ENCODE measurements at regions not wholly inside any gene's neighbourhood (a gene's known extent, or its start where the extent isn't known, plus 50 kb on each side); places are given as distances from the start of the nearest gene placed in this dataset.

GRCh38 chr1:198377702-198378101, 162.8 kb downstream of the ATP6V1G3 start:
- no peak for TF ChIP-seq CTCF (IDR thresholded peaks at IDR 0.05; ENCODE audit: insufficient read depth, low read length, missing control alignments)
- ChIA-PET CTCF (interaction anchor here (1.3 to 1.5 kb wide), 3 partner anchors 18 to 24 kb away, joined by 3 to 4 read pairs (median 4); no protein-coding TSS in a partner anchor), POLR2A (no interaction called here)
- no peak overlapping the region for H3K4me3 ChIP-seq (ENCODE audit: low read depth, low read length)
- no peak for DNase-seq (ENCODE audit: low read depth, low spot score)

- no peak overlapping the region for H3K4me3 ChIP-seq (ENCODE audit: low read depth, low read length)
- TF ChIP-seq CTCF (IDR thresholded peaks at IDR 0.05; ENCODE audit: insufficient read depth, low read length, missing control alignments): no peak
- POLR2A ChIA-PET: no interaction called here
- CTCF ChIA-PET: no interaction called here
- no peak for DNase-seq (ENCODE audit: low read depth, low spot score)
Observed at GRCh38 chr1:198374288-198374687, 166.2 kb downstream of the ATP6V1G3 start.

DNA sequence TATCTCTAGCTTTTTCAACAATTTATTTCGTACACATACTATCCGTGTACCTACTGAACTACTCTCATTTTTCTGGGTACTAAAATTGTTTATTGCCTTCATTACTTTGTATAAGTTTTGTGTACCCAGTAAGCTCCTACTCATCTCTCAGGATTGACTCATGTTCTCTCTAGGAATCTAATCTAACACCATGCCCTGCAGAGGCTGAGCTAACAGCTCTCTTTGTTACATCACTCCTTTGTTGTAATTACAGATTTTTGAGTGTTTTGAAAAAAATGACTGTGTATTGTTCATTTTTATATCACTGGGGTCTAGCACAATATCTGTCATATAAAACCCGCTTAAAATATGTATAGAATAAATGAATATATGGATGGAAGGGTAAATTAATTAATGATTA, 167.1 kb downstream of the ATP6V1G3 start:
- no peak for TF ChIP-seq CTCF (IDR thresholded peaks at IDR 0.05; ENCODE audit: insufficient read depth, low read length, missing control alignments)
- CTCF ChIA-PET: interaction anchor here (0.7 kb wide), 1 partner anchor 15 kb away, joined by 3 read pairs; no protein-coding TSS in a partner anchor
- no peak overlapping the region for H3K4me3 ChIP-seq (ENCODE audit: low read depth, low read length)
- no peak for DNase-seq (ENCODE audit: low read depth, low spot score)
- POLR2A ChIA-PET: no interaction called here

All from AG04449 (cell line).